ENCODE measurements at regions not wholly inside any gene's neighbourhood (a gene's known extent, or its start where the extent isn't known, plus 50 kb on each side); places are given as distances from the start of the nearest gene placed in this dataset.

DNA sequence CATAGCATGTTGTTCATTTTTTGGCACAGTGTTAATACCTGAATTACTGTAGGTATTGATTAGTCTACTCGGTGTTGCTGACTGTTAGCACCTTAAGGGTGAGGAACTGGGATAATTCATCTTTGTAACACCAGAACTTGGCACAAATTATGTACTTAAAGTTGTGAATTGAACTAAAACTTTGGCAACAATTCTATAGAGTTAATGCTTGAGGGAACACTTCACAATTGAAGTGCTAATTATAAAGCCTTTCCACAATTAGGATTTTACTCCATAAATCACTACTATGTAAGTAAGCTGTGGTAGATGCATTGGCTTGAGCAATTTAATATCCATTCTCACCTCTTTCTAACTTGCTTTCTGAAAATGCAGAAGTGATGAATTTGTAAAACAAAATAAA lies 686.7 kb downstream of the PDHA2 start:
- TF ChIP-seq TCF12 (IDR thresholded peaks at IDR 0.05; ENCODE audit: low read depth) (0 out of 2 replicates have a peak, but pooled peaks have one; percentile 8), TAF1 (IDR thresholded peaks at IDR 0.05; ENCODE audit: low read depth) (no peak), RAD21 (IDR thresholded peaks at IDR 0.05; ENCODE audit: low read depth) (no peak)
- TF ChIP-seq, protein P1, sequence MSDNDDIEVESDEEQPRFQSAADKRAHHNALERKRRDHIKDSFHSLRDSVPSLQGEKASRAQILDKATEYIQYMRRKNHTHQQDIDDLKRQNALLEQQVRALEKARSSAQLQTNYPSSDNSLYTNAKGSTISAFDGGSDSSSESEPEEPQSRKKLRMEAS (IDR thresholded peaks at IDR 0.05), result no peak

Data from Ishikawa (cell line).